CD14-positive monocyte (primary cell): ENCODE measurements at regions not wholly inside any gene's neighbourhood (a gene's known extent, or its start where the extent isn't known, plus 50 kb on each side); places are given as distances from the start of the nearest gene placed in this dataset.

Experiments used
- DNase-seq, 3 donors: peaks; one replicate each; pipeline ENCODE4 v3.0.0-alpha.2; 2011 to 2022
- H2AFZ ChIP-seq: 2 replicates; pipeline ENCODE4 v1.6.0; 2012; ENCODE audit warnings: mild to moderate bottlenecking, low read depth, low read length, inconsistent platforms; ENCODE audit not compliant: insufficient read depth, poor library complexity, severe bottlenecking
- H3K27ac ChIP-seq, 2 donors: 1 replicate in 1 of 2; 2 replicates in 1 of 2; pipeline ENCODE4 v1.5.1; 2012 to 2013; ENCODE audit warnings: low read length in 2 of 2, control low read depth in 1 of 2, inconsistent platforms in 1 of 2, low read depth in 1 of 2, mild to moderate bottlenecking in 1 of 2
- H3K27me3 ChIP-seq, 2 donors: one replicate each; pipeline versions ENCODE4 v1.6.0 to v1.6.1; 2011 to 2013; ENCODE audit warnings: low read length in 2 of 2; ENCODE audit not compliant: control insufficient read depth in 2 of 2, insufficient read depth in 2 of 2
- H3K36me3 ChIP-seq, 2 donors: replicated peaks in 1 of 2; 1 replicate in 1 of 2; 2 replicates in 1 of 2; pipeline versions ENCODE4 v1.5.1 to v1.6.1; 2012 to 2013; ENCODE audit warnings: low read length in 2 of 2, control low read depth in 1 of 2, inconsistent platforms in 1 of 2, mild to moderate bottlenecking in 1 of 2; ENCODE audit not compliant: insufficient read depth in 2 of 2, control insufficient read depth in 1 of 2
- H3K4me1 ChIP-seq, 2 donors: 1 replicate in 1 of 2; 2 replicates in 1 of 2; pipeline versions ENCODE4 v1.5.1 to v1.6.1; 2012 to 2013; ENCODE audit warnings: low read length in 2 of 2, control low read depth in 1 of 2, inconsistent platforms in 1 of 2, mild to moderate bottlenecking in 1 of 2, moderate library complexity in 1 of 2; ENCODE audit not compliant: insufficient read depth in 2 of 2, control insufficient read depth in 1 of 2
- H3K4me2 ChIP-seq: replicated peaks from 2 replicates; pipeline ENCODE3; 2012; ENCODE audit warnings: low read length, moderate library complexity, mild to moderate bottlenecking; ENCODE audit not compliant: poor library complexity, severe bottlenecking; ENCODE audit errors: extremely low read depth
- H3K4me3 ChIP-seq, 3 experiments: fragments of 200-600 bp in 1 of 3; sonication (generic) in 1 of 3; replicated peaks in 1 of 3; 1 replicate in 2 of 3; 2 replicates in 1 of 3; pipeline ENCODE4 v1.5.1; 2011 to 2013; ENCODE audit warnings: low read length in 3 of 3, mild to moderate bottlenecking in 3 of 3, control low read depth in 2 of 3, low read depth in 2 of 3, inconsistent platforms in 1 of 3, moderate library complexity in 1 of 3
- H3K79me2 ChIP-seq: 2 replicates; pipeline ENCODE4 v1.6.0; 2012; ENCODE audit warnings: mild to moderate bottlenecking, control low read depth, inconsistent platforms, low read length, moderate library complexity; ENCODE audit not compliant: insufficient read depth
- H3K9ac ChIP-seq: 2 replicates; pipeline ENCODE4 v1.6.0; 2017; ENCODE audit warnings: low read length, mild to moderate bottlenecking; ENCODE audit not compliant: insufficient read depth, poor library complexity, severe bottlenecking
- H3K9me3 ChIP-seq, 2 donors: replicated peaks in 1 of 2; 1 replicate in 1 of 2; 2 replicates in 1 of 2; pipeline versions ENCODE4 v1.5.1 to v1.6.1; 2012 to 2013; ENCODE audit warnings: low read length in 2 of 2, control low read depth in 1 of 2; ENCODE audit not compliant: control insufficient read depth in 1 of 2, insufficient read depth in 1 of 2
- H4K20me1 ChIP-seq: 2 replicates; pipeline ENCODE4 v1.6.0; 2012; ENCODE audit warnings: mild to moderate bottlenecking, low read length, control low read depth, moderate library complexity; ENCODE audit not compliant: insufficient read depth
- H3K27ac Mint-ChIP-seq, 7 donors: one replicate each; pipeline ENCODE4 v1.8.0; 2020; ENCODE audit warnings: mild to moderate bottlenecking in 7 of 7, mixed read lengths in 7 of 7, moderate library complexity in 6 of 7, inconsistent platforms in 2 of 7
- H3K27me3 Mint-ChIP-seq, 3 donors: one replicate each; pipeline ENCODE4 v1.8.0; 2021 to 2022; ENCODE audit warnings: low read depth in 3 of 3, mild to moderate bottlenecking in 3 of 3, mixed read lengths in 3 of 3, moderate library complexity in 3 of 3, inconsistent platforms in 1 of 3
- H3K36me3 Mint-ChIP-seq, 2 donors: one replicate each; pipeline ENCODE4 v1.8.0; 2020; ENCODE audit warnings: mixed read lengths in 2 of 2, inconsistent platforms in 1 of 2, mild to moderate bottlenecking in 1 of 2
- H3K4me1 Mint-ChIP-seq: one replicate; pipeline ENCODE4 v1.8.0; 2020; ENCODE audit warnings: mild to moderate bottlenecking, mixed read lengths
- H3K4me3 Mint-ChIP-seq, 2 donors: one replicate each; pipeline ENCODE4 v1.8.0; 2020; ENCODE audit warnings: mild to moderate bottlenecking in 2 of 2, mixed read lengths in 2 of 2, moderate library complexity in 1 of 2
- H3K9me3 Mint-ChIP-seq, 7 donors: one replicate each; pipeline ENCODE4 v1.8.0; 2020 to 2022; ENCODE audit warnings: mixed read lengths in 7 of 7, mild to moderate bottlenecking in 6 of 7, moderate library complexity in 6 of 7, inconsistent platforms in 2 of 7
- CTCF ChIP-seq: fragments of 200-600 bp; IDR thresholded peaks from one replicate; pipeline ENCODE4 v1.8.0; 2022; ENCODE audit warnings: antibody characterized with exemption, mild to moderate bottlenecking
- WGBS: methylation state at CpG from one replicate; pipeline ENCODE4 v1.1.5; 2013; ENCODE audit warnings: missing lambda C conversion rate; ENCODE audit not compliant: insufficient coverage; 5-methylcytosine and 5-hydroxymethylcytosine counted together
- intact Hi-C, 2 donors: fragments of 100-400 bp; cut with micrococcal nuclease; formaldehyde crosslinking; loops; one replicate each; pipeline versions ENCODE4 v1.15.0 to v1.15.1; 2023

GRCh38 chr2:59739166-59739565, 814.3 kb downstream of the BCL11A start:
- intact Hi-C loops, result no loop called here
- H3K9me3 Mint-ChIP-seq, result peaks cover 0 to 2% (median 0%) of the 10 kb centered on the region in 7 donors
- TF ChIP-seq CTCF, result no peak
- H3K4me1 ChIP-seq, result peaks cover 0 to 7% of the 10 kb centered on the region in 2 donors
- no peak overlapping the region for H3K4me2 ChIP-seq
- no peak overlapping the region for H3K9ac ChIP-seq
- H3K36me3 ChIP-seq, result no peaks in the 10 kb centered on the region
- no peak overlapping the region for H2AFZ ChIP-seq
- no peak overlapping the region for H3K27ac Mint-ChIP-seq
- no CpG with 5 or more reads among the region's 4 CpGs for WGBS
- H3K4me1 Mint-ChIP-seq, result peaks cover 11% of the 10 kb centered on the region
- no peaks in the 10 kb centered on the region for H3K9me3 ChIP-seq
- H3K4me3 ChIP-seq, result no peak overlapping the region
- no peak for DNase-seq
- H3K27me3 ChIP-seq, result no peaks in the 10 kb centered on the region
- no peak overlapping the region for H3K27ac ChIP-seq
- no peaks in the 10 kb centered on the region for H3K79me2 ChIP-seq
- H3K36me3 Mint-ChIP-seq, result no peaks in the 10 kb centered on the region
- H3K27me3 Mint-ChIP-seq, result peaks cover 0 to 2% (median 1%) of the 10 kb centered on the region in 3 donors
- H3K4me3 Mint-ChIP-seq, result no peak overlapping the region
- H4K20me1 ChIP-seq, result no peaks in the 10 kb centered on the region

DNA sequence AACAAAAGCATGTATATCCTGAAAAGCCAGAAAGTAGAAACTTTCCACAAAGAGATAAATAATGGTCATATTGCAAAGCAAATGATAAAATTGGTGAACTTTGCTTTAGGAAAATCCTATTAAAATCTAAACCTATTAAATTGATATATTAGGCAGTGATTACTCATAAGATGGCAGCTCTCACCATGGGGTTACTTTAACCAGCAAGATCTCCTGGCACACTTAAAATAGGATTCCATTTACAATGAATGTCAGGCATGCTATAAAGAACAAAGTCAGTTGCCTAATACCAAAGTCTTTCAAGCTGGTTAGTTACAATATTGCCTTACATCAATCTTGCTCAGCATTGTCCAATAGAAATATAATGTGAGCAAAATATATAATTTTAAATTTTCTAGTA, 816.2 kb downstream of the BCL11A start:
- Histone ChIP-seq H3K4me2 (no peak overlapping the region), H3K27ac (no peak overlapping the region), H2AFZ (no peak overlapping the region), H3K27me3 (no peaks in the 10 kb centered on the region), H3K79me2 (no peaks in the 10 kb centered on the region), H3K4me1 (peaks cover 0 to 7% of the 10 kb centered on the region in 2 donors), H3K9me3 (no peaks in the 10 kb centered on the region), H3K4me3 (no peak overlapping the region), H3K9ac (no peak overlapping the region), H4K20me1 (no peaks in the 10 kb centered on the region), H3K36me3 (no peaks in the 10 kb centered on the region)
- Mint-ChIP-seq H3K4me1 (peaks cover 8% of the 10 kb centered on the region), H3K27me3 (peaks cover 0 to 2% (median 1%) of the 10 kb centered on the region in 3 donors), H3K27ac (no peak overlapping the region), H3K36me3 (no peaks in the 10 kb centered on the region), H3K9me3 (peaks cover 0 to 2% (median 0%) of the 10 kb centered on the region in 7 donors), H3K4me3 (no peak overlapping the region)
- intact Hi-C loops, result no loop called here
- DNase-seq, result no peak
- no peak for TF ChIP-seq CTCF
